ENCODE measurements at regions not wholly inside any gene's neighbourhood (a gene's known extent, or its start where the extent isn't known, plus 50 kb on each side); places are given as distances from the start of the nearest gene placed in this dataset.
"Not testable (repeated sequence)": the region's sequence is repeated elsewhere in the genome, so short reads cannot be mapped to it uniquely, and the experiment has no call there.

GRCh38 chr13:64078025-64078424 lies 2662.4 kb upstream of the PCDH20 start:
- Histone ChIP-seq H3K36me3 (ENCODE audit: control insufficient read depth, insufficient read depth, low read length) (no peaks in the 10 kb centered on the region), H3K4me3 (replicated peaks; ENCODE audit: low read depth, low read length) (no peak overlapping the region), H3K27me3 (replicated peaks; ENCODE audit: control insufficient read depth, insufficient read depth, low read length) (no peaks in the 10 kb centered on the region)
- TF ChIP-seq CTCF (IDR thresholded peaks at IDR 0.05; ENCODE audit: insufficient read depth, low read length, poor library complexity, severe bottlenecking), result no peak
- DNase-seq (ENCODE audit: extremely low read depth, insufficient read length), result no peak

GRCh38 chr13:64077132-64077835 lies 2661.6 kb upstream of the PCDH20 start:
- not testable (repeated sequence) for DNase-seq (ENCODE audit: extremely low read depth, insufficient read length); H3K4me3 ChIP-seq (replicated peaks; ENCODE audit: low read depth, low read length)

GRCh38 chr13:64075543-64076271 lies 2660.1 kb upstream of the PCDH20 start:
- H3K27me3 ChIP-seq (replicated peaks; ENCODE audit: control insufficient read depth, insufficient read depth, low read length), result no peaks in the 10 kb centered on the region
- no peak overlapping the region for H3K4me3 ChIP-seq (replicated peaks; ENCODE audit: low read depth, low read length)
- no peaks in the 10 kb centered on the region for H3K36me3 ChIP-seq (ENCODE audit: control insufficient read depth, insufficient read depth, low read length)
- DNase-seq (ENCODE audit: extremely low read depth, insufficient read length), result no peak
- TF ChIP-seq CTCF (IDR thresholded peaks at IDR 0.05; ENCODE audit: insufficient read depth, low read length, poor library complexity, severe bottlenecking), result no peak

More at GRCh38 chr13:64077132-64077835, 2661.6 kb upstream of the PCDH20 start:
- H3K27me3 ChIP-seq (replicated peaks; ENCODE audit: control insufficient read depth, insufficient read depth, low read length); H3K36me3 ChIP-seq (ENCODE audit: control insufficient read depth, insufficient read depth, low read length): not testable (repeated sequence)

- TF ChIP-seq CTCF (IDR thresholded peaks at IDR 0.05; ENCODE audit: insufficient read depth, low read length, poor library complexity, severe bottlenecking), result no peak
- DNase-seq (ENCODE audit: extremely low read depth, insufficient read length), result no peak
- Histone ChIP-seq H3K27me3 (replicated peaks; ENCODE audit: control insufficient read depth, insufficient read depth, low read length) (no peaks in the 10 kb centered on the region), H3K4me3 (replicated peaks; ENCODE audit: low read depth, low read length) (no peak overlapping the region), H3K36me3 (ENCODE audit: control insufficient read depth, insufficient read depth, low read length) (no peaks in the 10 kb centered on the region)
These were observed 2659.4 kb upstream of the PCDH20 start for GRCh38 chr13:64074971-64075474.

GRCh38 chr13:64073203-64073602 lies 2657.6 kb upstream of the PCDH20 start:
- no peaks in the 10 kb centered on the region for H3K36me3 ChIP-seq (ENCODE audit: control insufficient read depth, insufficient read depth, low read length)
- TF ChIP-seq CTCF (IDR thresholded peaks at IDR 0.05; ENCODE audit: insufficient read depth, low read length, poor library complexity, severe bottlenecking), result no peak
- H3K4me3 ChIP-seq (replicated peaks; ENCODE audit: low read depth, low read length), result no peak overlapping the region
- DNase-seq (ENCODE audit: extremely low read depth, insufficient read length), result no peak
- no peaks in the 10 kb centered on the region for H3K27me3 ChIP-seq (replicated peaks; ENCODE audit: control insufficient read depth, insufficient read depth, low read length)

- H3K36me3 ChIP-seq (ENCODE audit: control insufficient read depth, insufficient read depth, low read length), result no peaks in the 10 kb centered on the region
- DNase-seq (ENCODE audit: extremely low read depth, insufficient read length), result no peak
- no peak for TF ChIP-seq CTCF (IDR thresholded peaks at IDR 0.05; ENCODE audit: insufficient read depth, low read length, poor library complexity, severe bottlenecking)
- no peaks in the 10 kb centered on the region for H3K27me3 ChIP-seq (replicated peaks; ENCODE audit: control insufficient read depth, insufficient read depth, low read length)
- H3K4me3 ChIP-seq (replicated peaks; ENCODE audit: low read depth, low read length), result no peak overlapping the region
These were observed 2655.7 kb upstream of the PCDH20 start for GRCh38 chr13:64071352-64071751.
